Common myeloid progenitor, CD34-positive (primary cell): ENCODE measurements at regions not wholly inside any gene's neighbourhood (a gene's known extent, or its start where the extent isn't known, plus 50 kb on each side); places are given as distances from the start of the nearest gene placed in this dataset.

Experiments
- CTCF ChIA-PET: fragments of 350-600 bp; sonication (Branson Sonifier 250); formaldehyde crosslinking; loops from one replicate; lab custom pipeline; 2021; ENCODE audit warnings: antibody characterized with exemption; lab: Charles Lee
- POLR2A ChIA-PET: fragments of 350-600 bp; sonication (Branson Sonifier 250); formaldehyde crosslinking; loops from one replicate; lab custom pipeline; 2021; ENCODE audit warnings: antibody characterized with exemption; lab: Charles Lee
- DNase-seq, 3 donors: peaks; one replicate each; pipeline versions ENCODE4 v3.0.0 to v3.0.0-alpha.2; 2013
- H3K27ac ChIP-seq, 2 experiments: 1 replicate in 1 of 2; 2 replicates in 1 of 2; pipeline ENCODE4 v1.7.0; 2013; ENCODE audit warnings: inconsistent platforms in 2 of 2, low read length in 2 of 2, mild to moderate bottlenecking in 2 of 2, low read depth in 1 of 2, moderate library complexity in 1 of 2; ENCODE audit not compliant: severe bottlenecking in 2 of 2, insufficient read depth in 1 of 2, poor library complexity in 1 of 2
- H3K27me3 ChIP-seq, 5 experiments: replicated peaks in 2 of 5; 1 replicate in 3 of 5; 2 replicates in 2 of 5; pipeline versions ENCODE4 v1.6.1 to v1.7.0; 2013; ENCODE audit warnings: low read length in 4 of 5, mild to moderate bottlenecking in 2 of 5, moderate library complexity in 2 of 5, inconsistent platforms in 1 of 5; ENCODE audit not compliant: insufficient read depth in 5 of 5, control insufficient read depth in 4 of 5
- H3K36me3 ChIP-seq, 4 experiments: 1 replicate in 2 of 4; 2 replicates in 2 of 4; pipeline versions ENCODE4 v1.6.1 to v1.7.0; 2013; ENCODE audit warnings: low read length in 3 of 4, control low read depth in 1 of 4, mild to moderate bottlenecking in 1 of 4; ENCODE audit not compliant: control insufficient read depth in 4 of 4, insufficient read depth in 4 of 4
- H3K4me1 ChIP-seq, 4 experiments: 1 replicate in 3 of 4; 2 replicates in 1 of 4; pipeline versions ENCODE4 v1.6.1 to v1.7.1; 2013; ENCODE audit warnings: low read length in 3 of 4, mild to moderate bottlenecking in 3 of 4, control low read depth in 1 of 4, inconsistent platforms in 1 of 4, moderate library complexity in 1 of 4; ENCODE audit not compliant: control insufficient read depth in 4 of 4, insufficient read depth in 4 of 4; ENCODE audit errors: control extremely low read depth in 1 of 4
- H3K4me3 ChIP-seq, 7 experiments: 1 replicate in 4 of 7; 2 replicates in 3 of 7; pipeline versions ENCODE4 v1.5.1 to v1.7.0; 2013; ENCODE audit warnings: mild to moderate bottlenecking in 7 of 7, low read length in 6 of 7, moderate library complexity in 6 of 7, inconsistent platforms in 2 of 7, low read depth in 2 of 7, control low read depth in 1 of 7; ENCODE audit not compliant: insufficient read depth in 4 of 7, control insufficient read depth in 1 of 7; ENCODE audit errors: extremely low read depth in 1 of 7
- H3K9me3 ChIP-seq, 5 experiments: 1 replicate in 4 of 5; 2 replicates in 1 of 5; pipeline versions ENCODE4 v1.6.1 to v1.7.1; 2013; ENCODE audit warnings: low read length in 4 of 5, mild to moderate bottlenecking in 2 of 5, inconsistent platforms in 1 of 5, low read depth in 1 of 5, moderate library complexity in 1 of 5; ENCODE audit not compliant: control insufficient read depth in 4 of 5, insufficient read depth in 2 of 5; ENCODE audit errors: control extremely low read depth in 1 of 5
- WGBS: methylation state at CpG from one replicate; pipeline ENCODE4 v1.1.5; 2013; ENCODE audit not compliant: insufficient coverage; 5-methylcytosine and 5-hydroxymethylcytosine counted together

- Histone ChIP-seq H3K27ac (no peak overlapping the region), H3K36me3 (no peaks in the 10 kb centered on the region), H3K4me3 (no peak overlapping the region), H3K9me3 (peaks cover 0 to 3% (median 0%) of the 10 kb centered on the region in 5 experiments), H3K27me3 (peaks cover 0 to 5% (median 0%) of the 10 kb centered on the region in 5 experiments), H3K4me1 (peaks cover 0 to 13% (median 9%) of the 10 kb centered on the region in 4 experiments)
- ChIA-PET CTCF (interaction anchor here (3.3 to 8.2 kb wide), 2 partner anchors 10 to 108 kb away, joined by 15 to 127 read pairs; no protein-coding TSS in a partner anchor), POLR2A (interaction anchor here (0.6 kb wide), 1 partner anchor 195 kb away, joined by 5 read pairs; no protein-coding TSS in a partner anchor)
- 96% methylated on average over 3 of the region's 3 CpGs for WGBS
- no peak for DNase-seq
These were observed 71.5 kb upstream of the FBRSL1 start for GRCh38 chr12:132418393-132418925.

DNA sequence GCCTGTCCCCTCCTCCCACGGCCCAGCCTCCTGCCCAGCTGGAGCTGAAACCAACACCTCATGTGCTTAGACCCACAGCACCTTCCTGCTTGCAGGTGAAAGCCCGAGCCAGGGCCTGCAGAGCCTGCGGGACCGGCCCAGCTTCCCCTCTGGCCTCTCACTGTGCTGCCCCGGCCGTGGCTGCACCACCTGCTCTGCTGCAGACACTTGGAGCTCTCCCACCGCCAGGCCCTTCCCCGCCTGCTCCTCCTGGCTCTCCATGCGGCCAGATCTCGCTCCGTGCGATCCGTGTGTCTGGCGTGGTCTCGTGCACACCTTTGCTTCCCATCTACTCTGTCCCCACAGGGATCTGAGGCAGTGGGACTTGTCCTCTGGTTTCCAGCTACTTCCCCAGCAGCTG lies 72.2 kb upstream of the FBRSL1 start:
- peaks cover 0 to 3% (median 0%) of the 10 kb centered on the region in 5 experiments for H3K9me3 ChIP-seq
- 98% methylated on average over 9 of the region's 15 CpGs for WGBS
- no peak overlapping the region for H3K4me3 ChIP-seq
- no peaks in the 10 kb centered on the region for H3K36me3 ChIP-seq
- CTCF ChIA-PET = interaction anchor here (0.9 to 8.2 kb wide), 5 partner anchors 11 to 264 kb away, joined by 3 to 127 read pairs (median 15); no protein-coding TSS in a partner anchor
- POLR2A ChIA-PET = no interaction called here
- H3K4me1 ChIP-seq = peaks cover 0 to 13% (median 9%) of the 10 kb centered on the region in 4 experiments
- H3K27me3 ChIP-seq = peaks cover 0 to 5% (median 0%) of the 10 kb centered on the region in 5 experiments
- no peak overlapping the region for H3K27ac ChIP-seq
- DNase-seq = no peak

DNA sequence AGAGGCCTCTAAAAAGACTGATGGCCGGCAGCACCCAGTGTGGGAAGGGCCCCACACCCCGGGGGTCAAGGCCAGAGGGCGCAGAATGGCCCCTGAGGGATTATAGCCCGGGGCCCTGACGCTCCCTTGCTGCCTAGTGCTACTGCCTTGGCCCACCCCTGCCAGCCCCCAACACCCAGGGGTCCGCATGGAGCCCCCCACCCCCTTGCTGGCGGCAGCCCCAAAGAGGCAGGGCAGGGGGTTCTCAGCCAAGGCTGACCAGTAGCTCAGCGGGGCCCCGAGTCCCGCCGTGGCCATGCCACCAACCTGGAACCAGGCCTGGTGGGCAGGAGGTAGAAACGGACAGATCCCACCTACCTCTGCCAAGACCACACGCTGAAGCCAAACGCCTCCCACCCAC lies 73.1 kb upstream of the FBRSL1 start:
- H3K27me3 ChIP-seq = peaks cover 0 to 5% (median 0%) of the 10 kb centered on the region in 5 experiments
- H3K36me3 ChIP-seq = no peaks in the 10 kb centered on the region
- peaks cover 0 to 3% (median 0%) of the 10 kb centered on the region in 5 experiments for H3K9me3 ChIP-seq
- POLR2A ChIA-PET = no interaction called here
- CTCF ChIA-PET = interaction anchor here (0.8 to 8.2 kb wide), 8 partner anchors 12 to 263 kb away, joined by 3 to 127 read pairs (median 11); no protein-coding TSS in a partner anchor
- no peak overlapping the region for H3K4me3 ChIP-seq
- 100% methylated on average over 3 of the region's 14 CpGs for WGBS
- DNase-seq = no peak
- H3K27ac ChIP-seq = no peak overlapping the region
- peaks cover 0 to 13% (median 9%) of the 10 kb centered on the region in 4 experiments for H3K4me1 ChIP-seq

DNA sequence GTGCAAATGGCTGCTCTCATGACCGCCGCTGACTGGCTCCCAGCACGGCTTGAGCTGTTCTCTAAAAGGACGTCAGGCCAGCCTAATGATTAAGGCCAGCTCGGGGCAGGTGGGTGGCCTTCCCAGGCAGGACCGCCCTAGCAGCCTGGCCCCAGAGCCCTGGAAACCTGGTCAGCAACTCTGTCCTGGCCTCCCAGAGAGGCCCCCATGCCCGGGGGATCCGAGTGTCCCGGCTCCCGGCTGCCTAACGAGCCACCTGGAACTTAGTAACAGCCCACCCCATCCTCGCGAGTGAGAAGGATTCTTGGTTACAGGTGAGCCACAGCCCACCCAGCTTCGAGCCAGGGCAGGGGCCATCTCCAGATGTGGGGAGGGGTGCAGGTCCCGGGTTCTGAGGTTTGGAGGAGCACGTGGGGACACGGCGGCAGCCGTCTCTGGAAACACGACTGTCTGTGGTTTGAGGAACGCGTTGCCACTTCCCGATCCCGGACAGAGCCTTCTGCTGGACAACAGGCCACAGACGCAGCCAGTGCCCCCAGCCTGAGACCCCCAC lies 73.8 kb upstream of the FBRSL1 start:
- peaks cover 0 to 5% (median 0%) of the 10 kb centered on the region in 5 experiments for H3K27me3 ChIP-seq
- H3K36me3 ChIP-seq = no peaks in the 10 kb centered on the region
- WGBS = 95% methylated on average over 24 of the region's 25 CpGs
- peaks cover 0 to 13% (median 9%) of the 10 kb centered on the region in 4 experiments for H3K4me1 ChIP-seq
- peaks cover 0 to 3% (median 0%) of the 10 kb centered on the region in 5 experiments for H3K9me3 ChIP-seq
- ChIA-PET CTCF (interaction anchor here (1.0 to 8.2 kb wide), 16 partner anchors 11 to 263 kb away, joined by 3 to 127 read pairs (median 8); no protein-coding TSS in a partner anchor), POLR2A (no interaction called here)
- no peak for DNase-seq
- H3K27ac ChIP-seq = no peak overlapping the region
- no peak overlapping the region for H3K4me3 ChIP-seq

GRCh38 chr12:132415327-132416120 lies 74.4 kb upstream of the FBRSL1 start:
- H3K4me3 ChIP-seq = no peak overlapping the region
- peaks cover 0 to 13% (median 9%) of the 10 kb centered on the region in 4 experiments for H3K4me1 ChIP-seq
- H3K27me3 ChIP-seq = peaks cover 0 to 5% (median 0%) of the 10 kb centered on the region in 5 experiments
- ChIA-PET POLR2A (interaction anchor here (0.6 to 2.1 kb wide), 3 partner anchors 50 to 108 kb away, joined by 3 to 7 read pairs (median 3); no protein-coding TSS in a partner anchor), CTCF (interaction anchor here (1.0 to 8.2 kb wide), 25 partner anchors 10 to 262 kb away, joined by 3 to 127 read pairs (median 5); no protein-coding TSS in a partner anchor)
- no peak for DNase-seq
- H3K36me3 ChIP-seq = no peaks in the 10 kb centered on the region
- no peaks in the 10 kb centered on the region for H3K9me3 ChIP-seq
- no peak overlapping the region for H3K27ac ChIP-seq
- WGBS = 82% methylated on average over 25 of the region's 25 CpGs

GRCh38 chr12:132414634-132415326 lies 75.2 kb upstream of the FBRSL1 start:
- Histone ChIP-seq H3K4me3 (no peak overlapping the region), H3K27me3 (peaks cover 0 to 5% (median 0%) of the 10 kb centered on the region in 5 experiments), H3K36me3 (no peaks in the 10 kb centered on the region), H3K9me3 (no peaks in the 10 kb centered on the region), H3K4me1 (peaks cover 0 to 13% (median 9%) of the 10 kb centered on the region in 4 experiments), H3K27ac (no peak overlapping the region)
- POLR2A ChIA-PET = interaction anchor here (1.1 to 2.1 kb wide), 2 partner anchors 91 to 109 kb away, joined by 3 to 7 read pairs; no protein-coding TSS in a partner anchor
- CTCF ChIA-PET = interaction anchor here (0.6 to 8.2 kb wide), 36 partner anchors 9 to 1136 kb away, joined by 3 to 127 read pairs (median 4); partner anchors contain the start of gene LRCOL1
- WGBS = 20% methylated on average over 29 of the region's 30 CpGs
- peak; percentile 67 to 79 (median 68) for DNase-seq
